Activated naive CD8-positive, alpha-beta T cell treated with anti-CD3 and anti-CD28 coated beads, Interleukin-2, amount 50 U/mL, for 24 hours (primary cell): ENCODE measurements at regions not wholly inside any gene's neighbourhood (a gene's known extent, or its start where the extent isn't known, plus 50 kb on each side); places are given as distances from the start of the nearest gene placed in this dataset.

ENCODE experiments used
- ATAC-seq: fragments of 150-1000 bp; cut with Tn5 transposase; one replicate; pipeline ENCODE4 v1.10.0; 2021
- DNase-seq: peaks from one replicate; pipeline ENCODE4 v3.0.0; 2021
- H3K27ac Mint-ChIP-seq: one replicate; pipeline ENCODE4 v1.8.0; 2021; ENCODE audit warnings: mild to moderate bottlenecking, mixed read lengths
- H3K27me3 Mint-ChIP-seq: one replicate; pipeline ENCODE4 v1.8.0; 2021; ENCODE audit warnings: mixed read lengths
- H3K36me3 Mint-ChIP-seq: one replicate; pipeline ENCODE4 v1.8.0; 2021; ENCODE audit warnings: low read depth, mixed read lengths
- H3K4me1 Mint-ChIP-seq: one replicate; pipeline ENCODE4 v1.8.0; 2021; ENCODE audit warnings: mixed read lengths
- H3K4me3 Mint-ChIP-seq: one replicate; pipeline ENCODE4 v1.8.0; 2021; ENCODE audit warnings: mild to moderate bottlenecking, moderate library complexity, mixed read lengths
- H3K9me3 Mint-ChIP-seq: one replicate; pipeline ENCODE4 v1.8.0; 2021; ENCODE audit warnings: mixed read lengths

- Mint-ChIP-seq H3K36me3 (no peaks in the 10 kb centered on the region), H3K9me3 (peaks cover 15% of the 10 kb centered on the region), H3K4me3 (no peak overlapping the region), H3K27me3 (no peaks in the 10 kb centered on the region), H3K27ac (no peak overlapping the region), H3K4me1 (no peaks in the 10 kb centered on the region)
- DNase-seq (no peak), ATAC-seq (no peak)
Measured at GRCh38 chr16:63201851-63202250, 1165.6 kb upstream of the CDH8 start.

- H3K4me3 Mint-ChIP-seq: no peak overlapping the region
- DNase-seq: no peak
- H3K36me3 Mint-ChIP-seq: no peaks in the 10 kb centered on the region
- peaks cover 12% of the 10 kb centered on the region for H3K9me3 Mint-ChIP-seq
- no peaks in the 10 kb centered on the region for H3K27me3 Mint-ChIP-seq
- H3K4me1 Mint-ChIP-seq: no peaks in the 10 kb centered on the region
- H3K27ac Mint-ChIP-seq: no peak overlapping the region
- no peak for ATAC-seq
Measured at GRCh38 chr16:63200940-63201339, 1164.7 kb upstream of the CDH8 start.

GRCh38 chr16:63195336-63195735 lies 1159.1 kb upstream of the CDH8 start:
- ATAC-seq: no peak
- no peak overlapping the region for H3K4me3 Mint-ChIP-seq
- H3K36me3 Mint-ChIP-seq: no peaks in the 10 kb centered on the region
- DNase-seq: no peak
- H3K4me1 Mint-ChIP-seq: no peaks in the 10 kb centered on the region
- no peaks in the 10 kb centered on the region for H3K27me3 Mint-ChIP-seq
- no peak overlapping the region for H3K27ac Mint-ChIP-seq
- H3K9me3 Mint-ChIP-seq: peaks cover 17% of the 10 kb centered on the region

- DNase-seq: no peak
- ATAC-seq: no peak
- Mint-ChIP-seq H3K27ac (no peak overlapping the region), H3K27me3 (no peaks in the 10 kb centered on the region), H3K4me1 (no peaks in the 10 kb centered on the region), H3K9me3 (peaks cover 13% of the 10 kb centered on the region), H3K36me3 (no peaks in the 10 kb centered on the region), H3K4me3 (no peak overlapping the region)
Measured at GRCh38 chr16:63192980-63193379, 1156.7 kb upstream of the CDH8 start.

GRCh38 chr16:63188086-63188771 lies 1152.0 kb upstream of the CDH8 start:
- DNase-seq (no peak), ATAC-seq (no peak)
- no peaks in the 10 kb centered on the region for H3K36me3 Mint-ChIP-seq
- H3K4me3 Mint-ChIP-seq: no peak overlapping the region
- H3K4me1 Mint-ChIP-seq: no peaks in the 10 kb centered on the region
- H3K27me3 Mint-ChIP-seq: no peaks in the 10 kb centered on the region
- peaks cover 18% of the 10 kb centered on the region for H3K9me3 Mint-ChIP-seq
- H3K27ac Mint-ChIP-seq: no peak overlapping the region

- no peaks in the 10 kb centered on the region for H3K36me3 Mint-ChIP-seq
- no peaks in the 10 kb centered on the region for H3K27me3 Mint-ChIP-seq
- no peaks in the 10 kb centered on the region for H3K4me1 Mint-ChIP-seq
- no peak overlapping the region for H3K4me3 Mint-ChIP-seq
- DNase-seq: no peak
- no peak overlapping the region for H3K27ac Mint-ChIP-seq
- no peak for ATAC-seq
- H3K9me3 Mint-ChIP-seq: peaks cover 23% of the 10 kb centered on the region
Measured at GRCh38 chr16:63187638-63188037, 1151.4 kb upstream of the CDH8 start.

GRCh38 chr16:63185235-63185780 lies 1149.1 kb upstream of the CDH8 start:
- ATAC-seq: no peak
- no peak for DNase-seq
- Mint-ChIP-seq H3K4me3 (no peak overlapping the region), H3K27me3 (no peaks in the 10 kb centered on the region), H3K4me1 (no peaks in the 10 kb centered on the region), H3K36me3 (no peaks in the 10 kb centered on the region), H3K9me3 (peaks cover 31% of the 10 kb centered on the region), H3K27ac (no peak overlapping the region)

- no peak for DNase-seq
- Mint-ChIP-seq H3K27ac (no peak overlapping the region), H3K27me3 (no peaks in the 10 kb centered on the region), H3K9me3 (peaks cover 31% of the 10 kb centered on the region), H3K36me3 (no peaks in the 10 kb centered on the region), H3K4me1 (no peaks in the 10 kb centered on the region), H3K4me3 (no peak overlapping the region)
- no peak for ATAC-seq
Measured at GRCh38 chr16:63183743-63184142, 1147.5 kb upstream of the CDH8 start.

- no peaks in the 10 kb centered on the region for H3K27me3 Mint-ChIP-seq
- no peak overlapping the region for H3K4me3 Mint-ChIP-seq
- H3K36me3 Mint-ChIP-seq: no peaks in the 10 kb centered on the region
- no peaks in the 10 kb centered on the region for H3K4me1 Mint-ChIP-seq
- ATAC-seq: no peak
- DNase-seq: no peak
- H3K27ac Mint-ChIP-seq: no peak overlapping the region
- H3K9me3 Mint-ChIP-seq: peaks cover 31% of the 10 kb centered on the region
Measured at GRCh38 chr16:63175313-63175712, 1139.1 kb upstream of the CDH8 start.

GRCh38 chr16:63174801-63175200 lies 1138.6 kb upstream of the CDH8 start:
- Mint-ChIP-seq H3K27me3 (no peaks in the 10 kb centered on the region), H3K27ac (no peak overlapping the region), H3K4me1 (no peaks in the 10 kb centered on the region), H3K4me3 (no peak overlapping the region), H3K36me3 (no peaks in the 10 kb centered on the region), H3K9me3 (peaks cover 35% of the 10 kb centered on the region)
- no peak for DNase-seq
- ATAC-seq: no peak

- no peak for ATAC-seq
- H3K4me3 Mint-ChIP-seq: no peak overlapping the region
- no peaks in the 10 kb centered on the region for H3K4me1 Mint-ChIP-seq
- no peaks in the 10 kb centered on the region for H3K36me3 Mint-ChIP-seq
- no peaks in the 10 kb centered on the region for H3K27me3 Mint-ChIP-seq
- peaks cover 42% of the 10 kb centered on the region for H3K9me3 Mint-ChIP-seq
- no peak overlapping the region for H3K27ac Mint-ChIP-seq
- no peak for DNase-seq
Measured at GRCh38 chr16:63171545-63171944, 1135.3 kb upstream of the CDH8 start.

- Mint-ChIP-seq H3K9me3 (peaks cover 40% of the 10 kb centered on the region), H3K27me3 (no peaks in the 10 kb centered on the region), H3K4me1 (no peaks in the 10 kb centered on the region)
Measured at GRCh38 chr16:63169100-63169499, 1132.9 kb upstream of the CDH8 start.

GRCh38 chr16:63157818-63158217 lies 1121.6 kb upstream of the CDH8 start:
- H3K4me1 Mint-ChIP-seq: no peaks in the 10 kb centered on the region
- no peaks in the 10 kb centered on the region for H3K27me3 Mint-ChIP-seq
- no peaks in the 10 kb centered on the region for H3K36me3 Mint-ChIP-seq
- ATAC-seq (no peak), DNase-seq (no peak)
- peaks cover 50% of the 10 kb centered on the region for H3K9me3 Mint-ChIP-seq
- no peak overlapping the region for H3K27ac Mint-ChIP-seq
- no peak overlapping the region for H3K4me3 Mint-ChIP-seq

More at GRCh38 chr16:63169100-63169499, 1132.9 kb upstream of the CDH8 start:
- DNase-seq (no peak), ATAC-seq (no peak)
- no peak overlapping the region for H3K4me3 Mint-ChIP-seq
- H3K27ac Mint-ChIP-seq: no peak overlapping the region
- no peaks in the 10 kb centered on the region for H3K36me3 Mint-ChIP-seq

GRCh38 chr16:63146251-63146650 lies 1110.0 kb upstream of the CDH8 start:
- no peak overlapping the region for H3K27ac Mint-ChIP-seq
- H3K4me3 Mint-ChIP-seq: no peak overlapping the region
- no peaks in the 10 kb centered on the region for H3K36me3 Mint-ChIP-seq
- DNase-seq (no peak), ATAC-seq (no peak)
- peaks cover 12% of the 10 kb centered on the region for H3K9me3 Mint-ChIP-seq
- H3K27me3 Mint-ChIP-seq: no peaks in the 10 kb centered on the region
- no peaks in the 10 kb centered on the region for H3K4me1 Mint-ChIP-seq

GRCh38 chr16:63145411-63145810 lies 1109.2 kb upstream of the CDH8 start:
- Mint-ChIP-seq H3K9me3 (peaks cover 16% of the 10 kb centered on the region), H3K4me3 (no peak overlapping the region), H3K27ac (no peak overlapping the region), H3K4me1 (no peaks in the 10 kb centered on the region), H3K36me3 (no peaks in the 10 kb centered on the region), H3K27me3 (no peaks in the 10 kb centered on the region)
- no peak for ATAC-seq
- no peak for DNase-seq

- H3K9me3 Mint-ChIP-seq: peaks cover 20% of the 10 kb centered on the region
- no peaks in the 10 kb centered on the region for H3K4me1 Mint-ChIP-seq
- no peak overlapping the region for H3K4me3 Mint-ChIP-seq
- DNase-seq (no peak), ATAC-seq (no peak)
- no peaks in the 10 kb centered on the region for H3K27me3 Mint-ChIP-seq
- H3K27ac Mint-ChIP-seq: no peak overlapping the region
- H3K36me3 Mint-ChIP-seq: no peaks in the 10 kb centered on the region
Measured at GRCh38 chr16:63135069-63135468, 1098.8 kb upstream of the CDH8 start.
